Spinal cord (tissue), 9 donors: ENCODE measurements at regions not wholly inside any gene's neighbourhood (a gene's known extent, or its start where the extent isn't known, plus 50 kb on each side); places are given as distances from the start of the nearest gene placed in this dataset.

Source experiments
- DNase-seq, 6 donors: peaks; one replicate each; pipeline versions ENCODE4 v3.0.0 to v3.0.0-alpha.2; 2013 to 2015; ENCODE audit warnings: low spot score in 6 of 6, low read depth in 4 of 6
- H3K27ac ChIP-seq: one replicate; pipeline ENCODE4 v1.5.1; 2013; ENCODE audit warnings: low read depth, low read length, control low read depth
- H3K27me3 ChIP-seq: one replicate; pipeline ENCODE4 v1.6.1; 2013; ENCODE audit warnings: low read length; ENCODE audit not compliant: control insufficient read depth, insufficient read depth
- H3K36me3 ChIP-seq: one replicate; pipeline ENCODE4 v1.6.1; 2013; ENCODE audit warnings: low read length; ENCODE audit not compliant: control insufficient read depth, insufficient read depth
- H3K4me1 ChIP-seq: one replicate; pipeline ENCODE4 v1.6.1; 2013; ENCODE audit warnings: low read length; ENCODE audit not compliant: control insufficient read depth, insufficient read depth
- H3K4me3 ChIP-seq: one replicate; pipeline ENCODE4 v1.5.1; 2013; ENCODE audit warnings: low read depth, low read length, control low read depth
- H3K9me3 ChIP-seq: one replicate; pipeline ENCODE4 v1.6.1; 2013; ENCODE audit warnings: low read length; ENCODE audit not compliant: control insufficient read depth, insufficient read depth
- WGBS: methylation state at CpG from one replicate; pipeline ENCODE4 v1.1.5; 2013; ENCODE audit warnings: missing lambda C conversion rate; ENCODE audit not compliant: insufficient coverage; 5-methylcytosine and 5-hydroxymethylcytosine counted together
- donor health status: healthy.

DNA sequence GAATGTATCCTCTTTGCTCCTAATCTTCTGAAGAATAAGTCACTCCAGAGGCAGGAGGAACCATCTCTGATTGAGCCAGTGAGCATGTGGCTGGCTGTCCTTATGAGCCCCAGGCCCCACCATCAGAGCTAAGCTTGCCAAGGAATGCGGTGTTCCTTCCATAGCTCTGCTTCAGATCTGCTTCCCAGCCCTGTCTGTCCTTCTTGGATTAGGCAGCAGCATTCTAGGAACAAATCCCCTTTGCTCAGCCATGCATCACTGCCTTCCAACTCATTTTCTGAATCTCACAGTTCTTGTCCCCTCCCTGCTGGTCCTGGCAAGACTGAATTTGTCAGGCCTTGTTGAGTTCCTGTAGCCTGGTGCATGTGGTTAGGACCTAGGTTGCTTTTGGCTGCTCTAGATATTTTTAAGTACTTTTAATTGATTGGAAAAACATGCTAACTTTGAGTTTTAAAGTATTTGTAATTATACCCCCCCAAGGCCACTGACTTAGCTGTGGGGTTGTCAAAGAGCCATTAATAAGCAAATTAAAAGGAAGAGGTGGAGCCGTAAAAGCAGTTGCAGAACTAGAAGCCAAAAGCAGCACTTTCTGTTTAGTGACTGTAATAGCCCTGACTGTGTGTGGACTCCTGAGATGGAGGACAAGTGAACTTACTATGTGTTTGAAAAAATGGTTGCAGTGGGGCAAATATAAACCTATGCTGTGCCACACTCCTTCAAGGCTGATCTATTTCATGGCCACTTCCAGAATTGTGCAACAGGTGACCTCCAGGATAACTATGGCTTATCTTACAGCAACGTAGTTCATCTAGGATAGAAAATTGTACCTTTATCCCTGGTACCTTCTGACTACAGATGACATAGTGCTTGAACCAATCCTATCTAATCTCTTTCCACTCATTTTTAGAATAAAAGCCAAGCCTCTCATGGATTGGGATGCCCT lies 61.3 kb upstream of the BACH1 start:
- WGBS = 70% methylated on average over 3 of the region's 3 CpGs
- peak in 1 of 6 donors; percentile 30 for DNase-seq
- Histone ChIP-seq H3K9me3 (no peaks in the 10 kb centered on the region), H3K4me1 (no peaks in the 10 kb centered on the region), H3K27me3 (no peaks in the 10 kb centered on the region), H3K4me3 (no peak overlapping the region), H3K27ac (no peak overlapping the region), H3K36me3 (no peaks in the 10 kb centered on the region)

DNA sequence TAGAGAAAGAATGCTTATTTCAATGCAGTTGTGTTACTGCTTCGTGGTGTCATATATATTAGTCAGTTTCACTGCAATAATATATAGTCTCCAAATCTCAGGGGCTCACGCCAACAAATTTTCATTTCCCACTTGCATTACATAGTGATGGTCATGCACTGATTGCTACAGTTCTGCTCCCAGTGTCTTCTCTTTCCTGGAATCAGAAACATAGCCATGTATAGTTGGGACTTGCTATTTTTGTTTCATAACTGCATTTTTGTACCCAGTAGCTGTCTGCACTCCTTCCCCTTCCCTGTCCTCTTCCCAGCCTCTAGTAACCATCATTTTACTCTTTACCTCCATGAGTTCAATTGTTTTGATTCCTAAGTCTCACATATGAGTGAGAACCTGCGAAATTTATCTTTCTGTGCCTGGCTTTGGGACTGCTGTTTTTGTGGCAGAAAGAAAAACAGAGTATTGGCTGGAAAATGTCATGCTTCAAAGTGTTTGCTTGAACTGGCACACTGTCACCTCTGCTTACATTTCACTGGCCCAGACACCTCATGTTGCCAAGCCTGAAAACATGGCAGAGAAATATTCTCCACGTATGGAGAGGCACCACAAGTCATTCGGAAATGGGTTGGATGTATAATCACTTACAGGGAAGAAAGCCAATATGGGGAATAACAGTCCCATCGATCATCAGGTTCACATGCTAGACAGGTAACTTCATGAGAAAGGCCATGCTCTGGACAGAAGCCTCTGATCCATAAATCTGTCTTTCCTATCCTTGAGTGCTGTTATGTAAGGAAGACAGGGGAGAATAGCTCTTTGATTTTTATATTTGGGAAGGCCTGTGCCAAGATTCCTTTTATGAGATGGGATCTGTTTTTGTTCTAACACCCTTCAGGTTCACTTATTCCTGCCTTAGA lies 60.4 kb upstream of the BACH1 start:
- no peaks in the 10 kb centered on the region for H3K4me1 ChIP-seq
- H3K36me3 ChIP-seq = no peaks in the 10 kb centered on the region
- H3K4me3 ChIP-seq = no peak overlapping the region
- no peak overlapping the region for H3K27ac ChIP-seq
- 70% methylated on average over 2 of the region's 6 CpGs for WGBS
- DNase-seq = peak in 2 of 6 donors; percentile 7 to 49
- H3K27me3 ChIP-seq = no peaks in the 10 kb centered on the region
- no peaks in the 10 kb centered on the region for H3K9me3 ChIP-seq

DNA sequence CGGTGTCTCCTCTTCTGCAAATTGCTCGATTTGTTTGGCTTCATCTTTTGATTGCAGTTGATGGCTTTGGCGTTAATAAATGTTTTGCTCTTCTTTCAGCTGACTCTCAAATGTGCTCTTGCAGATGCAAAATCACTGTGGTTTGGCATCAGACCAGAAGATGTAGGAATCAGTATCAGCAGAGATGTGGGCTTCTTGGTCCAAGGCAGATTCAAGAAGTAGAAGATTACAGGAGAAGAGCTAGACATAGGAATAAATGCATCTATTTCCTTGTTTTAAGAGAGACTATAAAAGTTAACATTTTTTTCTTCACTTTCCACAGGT lies 59.8 kb upstream of the BACH1 start:
- Histone ChIP-seq H3K27ac (no peak overlapping the region), H3K4me1 (no peaks in the 10 kb centered on the region), H3K9me3 (no peaks in the 10 kb centered on the region), H3K4me3 (no peak overlapping the region), H3K27me3 (no peaks in the 10 kb centered on the region), H3K36me3 (no peaks in the 10 kb centered on the region)
- DNase-seq = peak in 1 of 6 donors; percentile 17
- WGBS = 80% methylated on average over 1 of the region's 3 CpGs

DNA sequence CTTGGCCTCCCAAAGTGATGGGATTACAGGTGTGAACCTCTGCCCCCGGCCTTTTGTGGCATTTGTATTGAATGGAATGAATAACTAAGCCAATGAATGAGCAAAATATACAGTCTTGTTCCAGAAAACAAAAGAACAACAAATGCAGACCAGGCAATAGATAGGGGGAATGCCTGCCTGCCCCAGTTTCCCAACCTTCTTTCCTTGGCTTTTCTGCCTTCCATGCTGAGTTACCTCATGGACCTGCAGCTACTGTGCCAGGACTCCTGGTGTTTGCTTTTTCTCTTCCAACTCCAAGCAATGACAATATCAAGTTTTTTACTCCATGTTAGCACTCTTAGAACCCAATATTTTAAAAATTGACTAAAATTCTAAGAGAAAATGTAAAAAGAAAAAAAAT lies 58.6 kb upstream of the BACH1 start:
- Histone ChIP-seq H3K4me1 (no peaks in the 10 kb centered on the region), H3K36me3 (no peaks in the 10 kb centered on the region), H3K4me3 (no peak overlapping the region), H3K27ac (no peak overlapping the region), H3K9me3 (no peaks in the 10 kb centered on the region), H3K27me3 (no peaks in the 10 kb centered on the region)
- DNase-seq = no peak
- WGBS = no CpG with 5 or more reads among the region's 1 CpG

DNA sequence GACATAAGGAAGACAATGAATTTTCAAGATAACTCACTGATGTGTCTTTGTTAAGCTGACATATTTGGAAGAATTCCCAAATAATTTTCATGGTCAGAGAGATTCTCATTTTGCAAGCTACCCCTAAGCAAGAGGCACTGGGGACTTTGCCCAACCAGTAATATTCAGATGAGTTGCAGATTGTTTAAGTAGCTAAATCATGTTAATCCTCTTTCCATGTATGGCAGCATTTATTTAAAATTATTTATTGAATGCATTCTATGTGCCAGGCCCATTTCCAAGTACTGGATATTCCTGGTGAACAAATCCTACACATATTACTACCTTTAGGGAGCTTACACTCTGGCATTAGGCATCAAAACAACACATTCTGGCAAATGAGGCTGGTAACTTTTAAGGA lies 56.5 kb upstream of the BACH1 start:
- no peak for DNase-seq

DNA sequence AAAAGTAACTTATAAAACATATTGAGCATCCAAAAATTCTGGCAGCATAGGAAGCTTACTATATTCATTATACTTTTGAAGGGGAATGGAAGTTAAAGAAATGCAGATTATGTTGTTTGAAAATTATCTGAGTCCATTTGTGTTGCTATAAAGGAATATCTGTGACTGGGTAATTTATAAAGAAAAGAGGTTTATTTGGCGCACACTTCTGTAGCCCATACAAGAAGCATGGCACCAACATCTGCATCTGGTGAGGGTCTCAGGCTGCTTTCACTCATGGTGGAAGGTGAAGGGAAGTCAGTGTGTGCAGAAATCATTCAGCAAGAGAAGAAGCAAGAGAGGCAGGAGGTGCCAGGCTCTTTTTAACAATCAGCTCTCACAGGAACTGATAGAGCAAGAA lies 55.5 kb upstream of the BACH1 start:
- Histone ChIP-seq H3K9me3 (no peaks in the 10 kb centered on the region), H3K4me3 (no peak overlapping the region), H3K27ac (no peak overlapping the region), H3K27me3 (no peaks in the 10 kb centered on the region), H3K36me3 (no peaks in the 10 kb centered on the region), H3K4me1 (no peaks in the 10 kb centered on the region)
- 86% methylated on average over 1 of the region's 1 CpG for WGBS
- DNase-seq = no peak

More for the DNA sequence above, 56.5 kb upstream of the BACH1 start:
- Histone ChIP-seq H3K36me3 (no peaks in the 10 kb centered on the region), H3K4me3 (no peak overlapping the region), H3K27ac (no peak overlapping the region), H3K27me3 (no peaks in the 10 kb centered on the region), H3K4me1 (no peaks in the 10 kb centered on the region), H3K9me3 (no peaks in the 10 kb centered on the region)

DNA sequence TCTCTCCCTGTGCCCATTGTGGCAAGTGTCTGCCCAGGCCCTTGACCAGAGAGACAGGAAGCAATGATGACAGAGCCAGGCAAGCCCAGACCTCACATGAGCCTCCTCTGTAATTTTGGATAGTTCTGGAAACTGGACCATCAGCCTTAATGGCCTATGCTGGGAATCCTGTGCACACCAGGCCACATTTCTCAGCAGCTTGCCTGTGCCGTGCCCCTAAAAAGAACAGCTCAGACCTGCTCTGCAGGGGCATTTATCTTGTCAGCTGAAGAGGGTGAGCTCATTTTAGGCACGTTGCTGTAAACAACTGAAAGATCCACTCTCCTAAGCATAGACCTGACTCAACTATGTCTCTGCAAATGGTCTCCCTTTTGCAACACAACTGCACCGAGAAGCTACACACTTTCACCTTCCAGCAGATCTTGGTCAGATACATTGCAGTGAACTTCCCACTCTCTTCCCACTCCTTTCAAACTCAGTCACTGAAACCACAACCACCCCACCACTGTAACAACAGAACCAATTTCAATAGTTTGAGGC lies 53.5 kb upstream of the BACH1 start:
- Histone ChIP-seq H3K4me3 (no peak overlapping the region), H3K27me3 (no peaks in the 10 kb centered on the region), H3K9me3 (no peaks in the 10 kb centered on the region), H3K36me3 (no peaks in the 10 kb centered on the region), H3K27ac (no peak overlapping the region), H3K4me1 (no peaks in the 10 kb centered on the region)
- DNase-seq = no peak
- WGBS = 67% methylated on average over 3 of the region's 3 CpGs

DNA sequence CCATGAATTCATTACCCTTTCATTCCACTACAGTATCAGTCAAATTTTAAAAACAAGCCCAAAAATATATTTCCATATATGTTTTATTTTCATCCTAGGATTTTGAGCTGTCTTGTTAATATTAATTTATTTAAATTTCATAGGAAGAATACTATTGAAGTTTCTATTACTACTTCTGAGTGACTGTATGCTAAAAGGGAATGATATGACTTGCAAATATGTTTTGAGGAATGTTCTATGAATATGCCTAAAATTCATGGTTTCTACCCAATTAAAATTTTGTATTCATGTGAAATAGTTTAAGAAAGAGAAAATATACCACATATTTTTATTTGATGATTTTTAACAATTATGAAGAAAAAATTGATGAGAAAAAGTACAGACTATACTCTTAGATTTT lies 52.9 kb upstream of the BACH1 start:
- Histone ChIP-seq H3K9me3 (no peaks in the 10 kb centered on the region), H3K36me3 (no peaks in the 10 kb centered on the region), H3K27me3 (no peaks in the 10 kb centered on the region), H3K4me1 (no peaks in the 10 kb centered on the region), H3K27ac (no peak overlapping the region), H3K4me3 (no peak overlapping the region)
- no peak for DNase-seq

DNA sequence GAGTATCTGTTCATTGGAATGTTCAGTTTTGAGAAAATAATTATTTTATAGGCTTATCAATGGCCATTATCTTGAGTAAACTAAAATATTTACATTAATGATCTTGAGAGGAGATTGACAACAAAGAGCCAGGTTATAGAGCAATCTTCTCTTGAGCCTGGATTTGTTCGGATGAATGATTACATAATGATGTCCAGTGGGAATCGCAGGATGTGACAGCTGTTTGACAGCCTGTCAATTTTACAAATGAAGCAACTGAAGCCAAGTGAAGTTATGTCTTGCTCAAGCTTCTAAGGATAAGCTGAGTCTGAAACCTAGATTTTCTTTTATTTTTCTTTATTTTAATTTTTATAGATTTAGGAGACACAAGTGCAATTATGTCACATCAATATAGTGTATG lies 52.1 kb upstream of the BACH1 start:
- 80% methylated on average over 1 of the region's 2 CpGs for WGBS
- no peak for DNase-seq

More for the DNA sequence above, 52.1 kb upstream of the BACH1 start:
- Histone ChIP-seq H3K9me3 (no peaks in the 10 kb centered on the region), H3K4me3 (no peak overlapping the region), H3K27me3 (no peaks in the 10 kb centered on the region), H3K36me3 (no peaks in the 10 kb centered on the region), H3K27ac (no peak overlapping the region), H3K4me1 (no peaks in the 10 kb centered on the region)
